WERI-Rb-1 (cell line): ENCODE measurements at regions not wholly inside any gene's neighbourhood (a gene's known extent, or its start where the extent isn't known, plus 50 kb on each side); places are given as distances from the start of the nearest gene placed in this dataset.

ENCODE experiments used
- DNase-seq: peaks from one replicate; pipeline ENCODE4 v3.0.0-alpha.2; 2020
- H3K27ac ChIP-seq: fragments of 250-450 bp; sonication (Bioruptor Pico); 2 replicates; pipeline ENCODE4 v1.5.1; 2020; ENCODE audit warnings: mild to moderate bottlenecking, moderate library complexity
- H3K27me3 ChIP-seq: fragments of 250-450 bp; sonication (Bioruptor Pico); 2 replicates; pipeline ENCODE4 v1.5.1; 2021; ENCODE audit warnings: mild to moderate bottlenecking, low read depth, moderate library complexity; ENCODE audit not compliant: insufficient read depth, severe bottlenecking
- H3K36me3 ChIP-seq: fragments of 250-450 bp; sonication (Bioruptor Pico); 2 replicates; pipeline ENCODE4 v1.5.1; 2020; ENCODE audit warnings: mild to moderate bottlenecking, moderate library complexity
- H3K4me3 ChIP-seq: 2 replicates; pipeline ENCODE4 v1.5.1; 2011; ENCODE audit warnings: low read depth, mild to moderate bottlenecking, control low read depth, low read length
- H3K9me3 ChIP-seq: fragments of 250-450 bp; sonication (Bioruptor Pico); 2 replicates; pipeline ENCODE4 v1.5.1; 2021; ENCODE audit warnings: mild to moderate bottlenecking, moderate library complexity; ENCODE audit not compliant: severe bottlenecking
- CTCF ChIP-seq: IDR thresholded peaks from 2 replicates; pipeline ENCODE4 v1.5.1; 2011; ENCODE audit warnings: low read depth, mild to moderate bottlenecking, control low read depth, inconsistent platforms, low read length

DNA sequence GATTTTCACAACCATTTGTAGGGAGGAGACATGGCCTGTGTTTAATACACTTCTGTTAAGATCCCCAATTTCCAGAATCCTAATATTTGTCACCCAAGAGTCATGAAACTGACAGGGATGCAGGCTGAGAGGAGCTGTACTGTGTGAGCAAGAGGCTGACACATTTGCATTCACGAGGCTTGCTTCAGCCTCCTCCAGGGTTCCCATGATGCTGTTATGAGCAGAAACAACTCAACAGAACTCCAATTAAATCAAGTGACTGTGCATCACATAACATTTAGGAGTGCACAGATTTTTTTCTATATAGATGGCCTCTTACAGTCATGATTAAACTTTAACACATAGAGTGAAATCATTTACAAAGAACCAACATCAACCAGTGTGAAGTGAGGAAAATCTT is 292.3 kb upstream of the STT3B start:
- no peaks in the 10 kb centered on the region for H3K27me3 ChIP-seq
- DNase-seq = no peak
- no peak overlapping the region for H3K27ac ChIP-seq
- no peaks in the 10 kb centered on the region for H3K9me3 ChIP-seq
- TF ChIP-seq CTCF = no peak
- no peak overlapping the region for H3K4me3 ChIP-seq
- H3K36me3 ChIP-seq = no peaks in the 10 kb centered on the region

GRCh38 chr3:31240874-31241273 is 291.9 kb upstream of the STT3B start:
- no peak for TF ChIP-seq CTCF
- Histone ChIP-seq H3K27ac (no peak overlapping the region), H3K27me3 (no peaks in the 10 kb centered on the region)

GRCh38 chr3:31241533-31241932 is 291.2 kb upstream of the STT3B start:
- Histone ChIP-seq H3K27ac (no peak overlapping the region), H3K27me3 (no peaks in the 10 kb centered on the region), H3K9me3 (no peaks in the 10 kb centered on the region), H3K36me3 (no peaks in the 10 kb centered on the region), H3K4me3 (no peak overlapping the region)
- no peak for TF ChIP-seq CTCF
- no peak for DNase-seq

More at GRCh38 chr3:31240874-31241273, 291.9 kb upstream of the STT3B start:
- Histone ChIP-seq H3K4me3 (no peak overlapping the region), H3K36me3 (no peaks in the 10 kb centered on the region), H3K9me3 (no peaks in the 10 kb centered on the region)
- no peak for DNase-seq

DNA sequence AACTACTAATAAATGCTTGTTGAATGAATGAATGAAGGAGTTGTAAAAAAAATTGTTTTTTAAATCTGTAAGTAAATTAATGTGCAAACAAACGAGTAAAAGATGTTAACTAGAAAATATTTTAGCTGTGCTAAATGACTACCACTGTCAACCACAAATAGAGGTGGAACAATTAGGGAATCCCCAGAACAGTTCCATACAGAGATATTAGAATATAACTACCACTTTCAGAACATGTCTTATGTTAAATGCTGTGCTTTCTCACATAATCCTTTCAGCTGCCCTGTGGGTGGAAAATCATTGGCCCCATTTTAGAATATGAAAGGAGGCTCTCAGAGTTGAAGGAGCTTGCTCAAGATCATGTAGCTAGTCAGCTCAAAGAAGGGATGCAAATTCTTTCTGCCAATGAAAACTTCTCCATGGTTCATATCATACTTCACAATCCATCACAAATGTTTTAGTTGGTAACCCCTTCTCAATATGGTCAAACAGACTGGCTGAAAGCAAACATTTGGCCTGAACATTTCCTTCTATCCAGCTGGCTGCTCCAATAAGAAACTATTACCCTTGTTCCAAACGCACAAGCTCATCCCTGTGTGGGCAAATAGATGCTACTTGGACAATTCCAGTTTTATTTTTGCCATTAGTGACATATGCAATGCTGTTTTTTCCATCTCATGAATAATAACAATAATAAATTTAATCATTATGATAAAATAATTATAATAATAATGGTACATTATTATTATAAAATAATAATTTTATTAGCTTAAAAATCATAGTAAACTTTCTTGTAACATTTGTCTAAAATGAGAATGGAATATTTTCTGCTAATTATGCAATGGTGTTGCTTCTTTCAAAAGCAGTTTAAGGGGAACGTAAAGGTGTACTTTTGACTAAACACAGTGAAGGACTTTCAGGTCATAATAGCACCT is 290.4 kb upstream of the STT3B start:
- TF ChIP-seq CTCF = no peak
- no peak for DNase-seq
- no peak overlapping the region for H3K27ac ChIP-seq

GRCh38 chr3:31244929-31245817 is 287.6 kb upstream of the STT3B start:
- Histone ChIP-seq H3K27me3 (no peaks in the 10 kb centered on the region), H3K4me3 (no peak overlapping the region), H3K9me3 (no peaks in the 10 kb centered on the region), H3K27ac (no peak overlapping the region), H3K36me3 (no peaks in the 10 kb centered on the region)
- 0 out of 2 replicates have a peak, but pooled peaks have one; percentile 18 for TF ChIP-seq CTCF
- no peak for DNase-seq

More for the DNA sequence above, 290.4 kb upstream of the STT3B start:
- no peak overlapping the region for H3K4me3 ChIP-seq
- no peaks in the 10 kb centered on the region for H3K36me3 ChIP-seq
- H3K27me3 ChIP-seq = no peaks in the 10 kb centered on the region
- no peaks in the 10 kb centered on the region for H3K9me3 ChIP-seq
